Mononuclear cell (primary cell): ENCODE measurements at regions not wholly inside any gene's neighbourhood (a gene's known extent, or its start where the extent isn't known, plus 50 kb on each side); places are given as distances from the start of the nearest gene placed in this dataset.
"Not testable (repeated sequence)": the region's sequence is repeated elsewhere in the genome, so short reads cannot be mapped to it uniquely, and the experiment has no call there.

Source experiments
- H3K27me3 ChIP-seq: 2 replicates; pipeline ENCODE4 v1.6.0; 2011; ENCODE audit warnings: low read length, control low read depth; ENCODE audit not compliant: insufficient read depth
- H3K4me1 ChIP-seq: 2 replicates; pipeline ENCODE4 v1.5.1; 2011; ENCODE audit warnings: mild to moderate bottlenecking, low read length, control low read depth; ENCODE audit not compliant: insufficient read depth
- H3K4me3 ChIP-seq: 2 replicates; pipeline ENCODE4 v1.5.1; 2011; ENCODE audit warnings: mild to moderate bottlenecking, low read length, moderate library complexity
- H3K9me3 ChIP-seq: 2 replicates; pipeline ENCODE4 v1.5.1; 2011; ENCODE audit warnings: low read depth, mild to moderate bottlenecking, control low read depth, low read length

DNA sequence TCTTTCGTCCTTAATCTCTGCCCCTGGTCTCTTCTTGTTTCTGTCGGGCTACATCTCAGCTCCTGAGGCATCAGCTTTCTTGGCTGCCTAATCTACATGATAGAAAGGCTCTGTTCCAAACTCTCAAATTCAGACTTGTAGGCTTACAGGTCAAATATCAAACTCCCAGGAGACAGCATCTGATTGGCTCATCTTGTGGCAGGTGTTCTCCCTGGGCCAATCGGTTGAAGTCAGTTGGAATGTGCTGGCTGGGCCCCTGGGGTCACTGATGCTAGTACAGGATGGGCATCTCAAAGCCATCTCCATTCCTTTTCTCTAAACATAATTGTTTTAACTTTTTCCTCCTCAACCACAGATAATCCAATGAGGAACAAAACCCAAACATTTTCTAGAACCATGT lies 198.7 kb downstream of the CNTN3 start:
- no peak overlapping the region for H3K4me3 ChIP-seq

DNA sequence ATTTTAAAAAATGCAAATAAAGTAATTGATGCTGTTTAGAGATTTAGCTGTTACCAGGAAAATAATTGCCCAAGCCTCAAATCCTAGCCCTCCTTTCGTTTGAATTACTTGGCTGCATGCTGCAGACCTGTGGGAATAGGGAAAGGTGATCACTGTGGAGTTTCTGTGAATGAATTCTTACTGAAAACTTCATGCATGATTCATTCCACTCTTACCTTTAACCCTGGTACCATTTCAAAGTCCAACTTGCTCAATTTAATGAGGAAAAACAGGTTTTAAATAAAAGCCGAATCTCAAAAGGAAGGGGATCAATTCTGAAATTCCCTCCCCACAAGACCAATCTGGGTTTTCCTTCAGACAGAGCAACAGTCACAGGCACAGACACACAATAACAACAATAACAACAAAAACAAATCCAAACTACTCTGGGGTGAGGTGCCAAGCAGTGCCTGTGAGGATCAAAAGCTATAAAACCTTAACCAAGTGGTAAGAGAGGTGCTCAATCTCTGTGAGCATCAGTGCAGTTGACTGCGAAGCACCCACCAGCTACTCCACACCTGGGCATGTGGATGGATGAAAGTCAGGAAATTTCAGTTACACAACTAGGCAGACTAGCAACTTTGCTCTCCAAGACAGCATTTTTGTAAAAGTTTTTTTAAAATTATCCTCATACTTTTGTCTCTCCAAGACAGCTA lies 200.8 kb downstream of the CNTN3 start:
- peaks cover 7% of the 10 kb centered on the region for H3K9me3 ChIP-seq
- H3K27me3 ChIP-seq, result no peaks in the 10 kb centered on the region
- H3K4me3 ChIP-seq, result no peak overlapping the region
- H3K4me1 ChIP-seq, result no peaks in the 10 kb centered on the region

More for the DNA sequence above, 198.7 kb downstream of the CNTN3 start:
- H3K9me3 ChIP-seq, result no peaks in the 10 kb centered on the region
- H3K4me1 ChIP-seq, result no peaks in the 10 kb centered on the region
- no peaks in the 10 kb centered on the region for H3K27me3 ChIP-seq

DNA sequence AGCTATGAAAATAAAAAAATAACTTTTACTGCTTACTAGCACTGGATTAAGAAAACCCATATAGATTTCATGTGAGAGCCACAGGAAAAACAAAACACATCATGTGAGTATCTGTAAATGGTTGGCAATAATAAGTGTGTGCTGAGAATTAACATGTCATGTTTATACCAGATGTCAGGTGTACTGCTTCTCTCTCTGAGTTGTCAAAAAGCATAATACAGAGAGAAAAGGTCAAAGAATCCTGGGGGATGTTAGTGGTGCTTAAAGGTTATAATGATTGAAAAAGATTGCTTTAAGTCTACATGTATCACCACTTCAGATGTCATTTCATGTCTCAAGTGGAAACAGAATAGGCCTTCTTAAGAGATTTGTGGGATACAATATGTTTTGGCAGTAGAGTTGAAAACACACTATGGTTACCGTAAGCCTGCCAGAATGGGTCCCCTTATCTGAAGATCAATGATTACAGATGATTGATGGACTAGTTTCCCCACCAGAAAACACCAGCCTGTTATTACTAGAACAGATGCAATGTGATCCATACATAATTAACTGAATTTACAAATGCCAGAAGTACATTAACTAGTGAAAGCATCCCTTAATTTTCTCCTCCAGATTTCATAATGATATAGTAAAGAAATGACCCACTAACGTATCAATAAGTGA lies 204.1 kb downstream of the CNTN3 start:
- Histone ChIP-seq H3K4me3 (no peak overlapping the region), H3K27me3 (no peaks in the 10 kb centered on the region), H3K4me1 (no peaks in the 10 kb centered on the region), H3K9me3 (peaks cover 7% of the 10 kb centered on the region)

DNA sequence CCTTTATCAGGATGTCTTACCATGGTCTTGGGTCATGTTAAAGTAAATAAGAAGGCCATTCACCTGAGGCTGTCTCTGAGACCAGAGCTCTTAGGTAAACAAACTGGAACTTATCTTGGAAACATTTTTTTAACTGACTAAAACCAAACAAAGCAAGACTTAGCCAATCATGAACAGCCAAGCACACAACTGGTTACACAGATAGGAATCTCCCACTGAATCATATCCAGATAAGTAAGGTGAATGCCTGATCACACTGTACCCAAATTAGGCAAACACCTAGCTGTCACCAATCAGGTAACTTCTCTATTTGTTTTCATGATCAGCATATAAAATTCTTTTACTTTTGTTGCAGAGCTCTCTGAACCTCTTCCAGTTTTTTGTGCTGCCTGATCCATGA lies 205.4 kb downstream of the CNTN3 start:
- Histone ChIP-seq H3K4me1 (no peaks in the 10 kb centered on the region), H3K9me3 (peaks cover 7% of the 10 kb centered on the region), H3K4me3 (no peak overlapping the region), H3K27me3 (no peaks in the 10 kb centered on the region)

DNA sequence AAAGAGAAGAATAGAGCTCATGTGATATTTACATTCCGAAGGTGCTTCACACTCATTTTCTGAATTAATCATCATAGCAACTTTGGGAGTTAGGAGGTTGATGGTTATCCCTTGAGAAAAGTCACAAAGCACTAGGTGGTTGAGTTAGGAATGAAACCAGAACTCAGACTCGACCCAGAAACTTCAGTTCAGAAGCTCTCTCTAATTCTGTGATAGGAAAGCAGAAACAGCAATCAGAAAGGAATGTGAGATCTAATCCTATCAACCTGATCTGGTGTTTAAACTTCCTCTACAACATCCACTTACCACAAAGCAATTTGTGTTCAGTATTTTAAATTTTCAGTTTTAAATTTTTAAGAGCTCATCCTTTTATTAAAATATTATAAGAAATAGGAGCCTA lies 211.2 kb downstream of the CNTN3 start:
- H3K4me1 ChIP-seq, result no peaks in the 10 kb centered on the region
- H3K27me3 ChIP-seq, result no peaks in the 10 kb centered on the region
- H3K4me3 ChIP-seq, result no peak overlapping the region
- H3K9me3 ChIP-seq, result no peaks in the 10 kb centered on the region

DNA sequence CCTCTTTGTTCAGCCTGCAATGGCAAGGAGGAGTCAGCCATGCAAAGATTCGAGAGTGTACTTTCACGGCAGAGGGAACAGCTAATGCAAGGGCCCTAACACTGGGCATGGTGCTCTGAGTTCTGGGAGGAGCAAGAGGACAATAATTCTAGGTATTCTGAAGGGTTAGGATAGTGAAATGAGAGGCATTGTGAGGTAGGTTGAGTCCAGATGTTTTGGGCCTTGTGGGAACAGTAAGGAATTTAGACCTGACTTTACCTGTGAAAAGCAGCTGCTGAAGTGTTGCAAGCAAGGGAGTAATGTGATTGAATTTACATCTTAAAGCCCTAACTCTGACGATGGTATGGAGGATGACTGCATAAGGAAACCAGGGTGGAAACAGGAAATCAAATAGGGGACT lies 211.6 kb downstream of the CNTN3 start:
- Histone ChIP-seq H3K9me3 (no peaks in the 10 kb centered on the region), H3K4me1 (no peaks in the 10 kb centered on the region), H3K27me3 (no peaks in the 10 kb centered on the region), H3K4me3 (no peak overlapping the region)

DNA sequence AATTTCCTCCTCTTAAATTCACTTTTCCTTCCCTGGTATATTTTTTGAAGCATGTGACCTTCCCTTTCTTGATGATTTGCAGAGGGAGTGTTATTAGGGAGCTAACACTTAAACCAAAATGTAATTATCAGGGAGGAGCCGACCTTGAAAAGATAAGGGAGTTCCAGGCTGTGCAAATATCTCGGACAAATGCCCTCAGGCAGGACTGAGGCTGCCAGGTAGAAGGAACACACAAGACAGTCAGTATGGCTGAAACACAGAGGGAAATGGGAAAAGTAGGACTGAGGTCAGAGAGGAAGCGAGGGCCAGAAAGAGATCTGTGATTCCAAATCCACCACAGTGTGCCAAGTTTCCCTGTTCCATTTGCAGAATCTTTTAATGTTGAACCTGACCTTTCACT lies 221.0 kb downstream of the CNTN3 start:
- Histone ChIP-seq H3K27me3 (no peaks in the 10 kb centered on the region), H3K9me3 (no peaks in the 10 kb centered on the region), H3K4me3 (no peak overlapping the region), H3K4me1 (no peaks in the 10 kb centered on the region)

DNA sequence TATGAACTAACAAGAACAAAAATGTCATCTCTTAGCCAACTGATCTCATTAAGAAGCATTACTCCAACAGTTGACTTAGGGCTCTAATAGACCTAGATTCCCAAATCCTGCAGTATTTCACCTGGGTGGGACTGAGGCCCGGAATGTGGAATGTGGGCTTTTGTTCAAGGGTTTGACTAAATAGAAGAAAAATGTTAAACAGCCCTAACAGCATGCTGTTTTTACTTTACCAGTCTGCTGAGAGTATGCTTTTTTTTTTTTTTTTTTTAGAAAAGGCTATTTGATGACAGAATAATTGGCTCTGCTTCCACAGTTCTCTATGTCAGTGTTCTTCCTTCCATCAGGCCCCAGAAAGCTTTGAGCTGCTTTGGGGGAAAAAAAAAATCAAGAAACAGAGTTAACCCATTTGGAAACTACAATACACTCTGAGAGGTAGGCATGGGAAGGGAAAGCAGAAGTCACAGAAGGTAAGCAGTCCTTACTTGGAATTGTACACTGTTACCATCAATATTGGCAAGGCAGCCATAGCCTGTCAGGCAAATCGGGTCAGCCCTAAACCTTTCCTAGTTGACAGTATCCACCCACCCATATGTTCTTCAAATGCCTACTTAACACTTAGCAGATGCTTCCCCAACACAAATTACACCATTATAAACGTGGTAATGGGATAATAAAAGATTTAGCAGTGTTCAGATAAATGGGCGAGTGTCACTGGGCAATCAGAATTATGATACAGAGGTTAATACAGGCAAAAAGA lies 224.2 kb downstream of the CNTN3 start:
- Histone ChIP-seq H3K9me3 (no peaks in the 10 kb centered on the region), H3K27me3 (no peaks in the 10 kb centered on the region), H3K4me3 (no peak overlapping the region), H3K4me1 (no peaks in the 10 kb centered on the region)

DNA sequence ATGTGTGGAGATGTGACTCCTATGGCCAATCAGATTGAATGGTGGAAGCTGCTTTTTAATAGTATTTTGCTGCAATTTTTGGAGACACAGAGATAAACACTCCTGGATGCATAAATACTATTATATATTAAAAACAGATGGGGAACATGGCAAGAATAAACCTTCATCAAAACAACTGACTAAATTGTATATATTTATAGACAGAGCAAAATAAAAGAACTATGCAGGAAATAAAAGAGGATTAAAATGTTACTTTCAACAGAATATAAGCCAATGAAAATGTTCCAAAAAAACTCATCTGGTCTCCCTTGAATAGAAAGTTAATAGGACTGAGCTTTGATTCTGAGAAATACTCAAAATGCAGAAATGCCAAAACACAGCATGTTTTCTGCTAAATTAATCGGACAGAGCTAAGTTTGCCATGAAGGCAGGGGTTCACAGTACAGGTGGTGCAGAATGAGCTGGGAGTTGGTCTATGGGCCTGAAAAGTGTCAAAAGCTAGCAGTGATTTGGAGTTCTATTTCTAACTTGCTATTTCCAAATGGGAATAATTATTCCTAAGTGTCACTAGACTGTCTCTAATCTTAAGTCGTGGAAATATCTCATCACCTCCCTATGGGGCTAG lies 227.2 kb downstream of the CNTN3 start:
- Histone ChIP-seq H3K4me3 (no peak overlapping the region), H3K9me3 (no peaks in the 10 kb centered on the region), H3K27me3 (no peaks in the 10 kb centered on the region), H3K4me1 (no peaks in the 10 kb centered on the region)

DNA sequence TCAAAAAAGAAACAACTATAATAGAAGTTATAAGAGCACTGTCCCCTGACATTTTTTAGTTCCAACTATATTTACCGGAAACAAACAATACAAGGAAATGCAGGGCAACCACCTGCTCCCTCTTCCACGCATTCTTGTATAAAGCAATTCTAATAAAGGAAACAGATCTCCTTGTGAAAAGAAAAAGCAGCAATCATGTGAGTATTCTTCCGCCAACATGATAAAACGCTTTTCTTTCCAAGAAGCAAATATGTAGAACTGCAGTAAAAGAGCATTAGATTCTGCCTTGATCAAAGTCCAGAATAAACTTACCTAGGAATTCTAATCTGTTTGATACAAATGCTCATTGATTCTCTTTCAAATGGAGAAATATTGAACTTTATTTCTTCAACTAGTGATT lies 230.3 kb downstream of the CNTN3 start:
- no peaks in the 10 kb centered on the region for H3K9me3 ChIP-seq
- H3K27me3 ChIP-seq, result no peaks in the 10 kb centered on the region
- H3K4me1 ChIP-seq, result no peaks in the 10 kb centered on the region
- H3K4me3 ChIP-seq, result no peak overlapping the region

DNA sequence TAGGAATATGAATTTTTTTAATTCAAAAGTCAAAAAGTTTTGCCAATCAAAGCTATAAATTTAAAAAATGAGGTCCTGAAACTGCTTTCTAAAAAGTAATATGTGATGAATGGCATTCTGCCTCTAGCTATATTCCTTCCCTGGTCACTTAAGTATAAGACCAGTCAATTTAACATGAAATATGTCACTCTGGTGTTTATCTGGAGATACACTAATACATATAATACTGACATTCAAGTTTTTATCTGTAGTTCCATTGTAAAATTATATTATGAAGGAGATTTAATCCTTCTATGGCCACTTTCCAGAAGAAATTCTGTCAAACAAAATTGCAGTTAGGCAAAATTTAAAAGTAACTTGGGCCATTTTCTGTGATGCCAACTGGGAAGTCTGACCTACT lies 236.8 kb downstream of the CNTN3 start:
- Histone ChIP-seq H3K27me3 (no peaks in the 10 kb centered on the region), H3K4me3 (no peak overlapping the region), H3K9me3 (no peaks in the 10 kb centered on the region), H3K4me1 (no peaks in the 10 kb centered on the region)

DNA sequence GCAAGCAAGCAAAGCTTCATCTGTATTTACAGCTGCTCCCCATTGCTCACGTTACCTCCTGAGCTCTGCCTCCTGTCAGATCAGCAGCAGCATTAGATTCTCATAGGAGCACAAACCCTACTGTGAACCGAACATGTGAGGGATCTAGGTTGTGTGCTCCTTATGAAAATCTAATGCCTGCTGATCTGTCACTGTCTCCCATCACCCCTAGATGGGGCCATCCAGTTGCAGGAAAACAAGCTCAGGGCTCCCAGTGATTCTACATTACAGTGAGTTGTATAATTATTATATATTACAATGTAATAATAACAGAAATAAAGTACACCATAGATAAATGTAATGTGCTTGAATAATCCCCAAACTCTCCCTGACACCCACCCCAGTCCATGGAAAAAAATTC lies 238.1 kb downstream of the CNTN3 start:
- not testable (repeated sequence) for H3K4me3 ChIP-seq, H3K9me3 ChIP-seq, H3K4me1 ChIP-seq, H3K27me3 ChIP-seq

DNA sequence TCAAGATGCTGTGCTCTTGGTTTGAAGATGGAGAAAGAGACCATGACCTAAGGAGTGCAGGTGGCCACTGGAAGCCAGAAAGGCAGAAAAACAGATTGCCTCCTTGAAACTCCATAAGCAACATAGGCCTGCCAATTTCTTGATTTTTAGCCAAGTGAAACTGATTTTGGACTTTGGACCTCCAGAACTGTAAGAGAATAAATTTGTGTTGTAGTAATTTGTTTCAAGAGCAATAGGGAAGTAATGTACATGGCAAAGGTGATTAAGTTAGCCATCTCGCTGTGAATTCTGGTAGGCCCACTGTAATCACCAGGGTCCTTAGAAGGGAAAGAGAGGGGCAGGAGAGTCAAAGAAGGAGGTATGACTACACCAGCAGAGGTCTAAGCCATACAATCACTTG lies 238.8 kb downstream of the CNTN3 start:
- Histone ChIP-seq H3K4me1 (no peaks in the 10 kb centered on the region), H3K4me3 (no peak overlapping the region), H3K27me3 (no peaks in the 10 kb centered on the region), H3K9me3 (no peaks in the 10 kb centered on the region)

DNA sequence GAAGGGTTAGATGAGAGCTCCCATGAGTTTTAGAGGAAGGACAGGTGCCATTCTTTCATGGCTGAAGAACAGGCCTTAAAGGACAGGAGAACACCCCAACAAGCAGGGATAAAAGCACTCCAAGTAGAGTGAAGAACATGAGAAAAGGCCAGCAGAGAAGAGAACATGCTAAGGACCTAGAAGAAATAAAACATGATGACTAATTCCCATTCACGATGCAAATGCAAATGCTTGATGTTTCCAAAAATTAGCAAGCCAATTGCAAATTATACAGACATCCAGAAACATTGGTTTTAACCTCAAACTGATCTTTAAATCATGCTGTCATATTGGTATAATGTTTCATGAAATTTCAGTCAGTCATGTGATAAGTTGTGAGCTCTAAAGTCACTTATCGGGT lies 241.7 kb downstream of the CNTN3 start:
- Histone ChIP-seq H3K9me3 (no peaks in the 10 kb centered on the region), H3K4me3 (no peak overlapping the region), H3K27me3 (no peaks in the 10 kb centered on the region), H3K4me1 (no peaks in the 10 kb centered on the region)

DNA sequence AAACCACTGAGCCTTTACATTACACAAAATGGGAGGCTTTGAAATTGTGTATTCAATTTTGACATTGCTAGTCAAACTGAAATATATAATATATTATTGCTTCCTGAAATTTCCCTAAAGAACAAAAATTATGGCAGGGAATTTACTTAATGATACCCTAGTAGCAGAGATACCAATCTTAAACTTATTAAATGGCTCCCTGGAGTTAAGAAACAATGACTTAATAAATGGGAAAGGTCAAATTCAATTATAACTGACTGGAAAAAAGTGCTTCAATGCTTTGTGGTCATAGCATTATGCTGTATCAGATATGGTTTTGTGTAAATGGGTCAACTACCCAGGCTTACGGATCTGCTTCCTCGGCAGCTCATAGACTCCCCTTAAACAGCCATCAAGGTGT lies 244.1 kb downstream of the CNTN3 start:
- Histone ChIP-seq H3K4me3 (no peak overlapping the region), H3K9me3 (no peaks in the 10 kb centered on the region), H3K27me3 (no peaks in the 10 kb centered on the region), H3K4me1 (no peaks in the 10 kb centered on the region)
